ENCODE measurements at regions not wholly inside any gene's neighbourhood (a gene's known extent, or its start where the extent isn't known, plus 50 kb on each side); places are given as distances from the start of the nearest gene placed in this dataset.
A peak's percentile ranks its signal among the peaks of the same experiment; 100 is the strongest.
"Not testable (repeated sequence)": the region's sequence is repeated elsewhere in the genome, so short reads cannot be mapped to it uniquely, and the experiment has no call there.

DNA sequence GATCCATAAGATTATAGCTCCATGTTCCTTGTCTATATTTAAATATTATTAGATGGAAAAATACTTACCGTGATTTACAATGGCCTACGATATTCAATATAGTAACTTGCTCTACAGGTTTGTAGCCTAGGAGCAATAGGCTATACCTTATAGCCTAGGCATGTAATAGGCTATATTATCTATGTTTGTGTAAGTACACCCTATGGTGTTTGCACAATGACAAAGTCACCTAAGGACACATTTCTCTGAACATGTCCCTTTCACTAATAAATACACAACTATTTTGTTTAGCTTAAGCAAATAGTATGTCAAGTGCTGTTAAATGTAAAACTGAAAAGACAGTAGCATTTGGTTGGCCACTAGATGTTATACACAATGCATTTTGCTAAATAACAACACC is 248.9 kb upstream of the ADGRL4 start:
- no peak for DNase-seq

DNA sequence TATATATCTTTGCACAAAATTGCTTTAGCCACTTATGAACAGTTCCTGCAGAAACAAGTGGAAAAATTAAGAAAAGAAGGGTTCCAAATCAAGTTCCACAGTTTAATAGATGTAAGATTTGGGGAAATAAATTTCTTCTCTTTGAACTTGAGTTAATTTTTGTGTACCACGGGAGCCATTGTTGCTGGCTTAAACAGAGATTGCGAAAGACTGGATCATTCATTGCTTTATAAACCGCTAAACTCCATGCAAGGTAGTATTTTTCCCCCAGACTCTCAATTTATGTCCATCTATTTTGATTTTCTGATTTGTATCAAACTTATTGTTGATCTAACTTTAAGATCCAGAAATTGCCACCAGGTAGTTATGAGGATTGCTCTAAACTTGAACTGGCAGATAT is 246.1 kb upstream of the ADGRL4 start:
- no peak for DNase-seq

DNA sequence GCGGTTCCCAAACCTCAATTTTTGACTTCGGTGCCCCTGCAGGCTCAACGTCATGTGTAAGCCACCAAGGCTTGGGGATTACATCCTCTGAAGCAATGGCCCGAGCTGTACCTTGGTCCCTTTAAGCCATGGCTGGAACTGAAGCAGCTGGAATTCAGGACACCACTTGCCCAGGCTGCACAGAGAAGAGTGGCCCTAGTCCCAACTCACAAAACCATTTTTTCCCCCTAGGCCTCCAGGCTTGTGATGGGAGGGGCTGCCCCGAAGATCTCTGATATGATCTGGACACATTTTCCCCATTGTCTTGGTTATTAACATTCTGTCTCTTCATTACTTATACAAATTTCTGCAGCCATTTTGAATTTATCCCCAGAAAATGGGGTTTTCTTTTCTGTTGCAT is 233.3 kb upstream of the ADGRL4 start:
- no peak for DNase-seq

GRCh38 chr1:79235301-79236002 is 228.9 kb upstream of the ADGRL4 start:
- peak; percentile 28 for DNase-seq

GRCh38 chr1:79232818-79233217 is 226.3 kb upstream of the ADGRL4 start:
- DNase-seq, result no peak

DNA sequence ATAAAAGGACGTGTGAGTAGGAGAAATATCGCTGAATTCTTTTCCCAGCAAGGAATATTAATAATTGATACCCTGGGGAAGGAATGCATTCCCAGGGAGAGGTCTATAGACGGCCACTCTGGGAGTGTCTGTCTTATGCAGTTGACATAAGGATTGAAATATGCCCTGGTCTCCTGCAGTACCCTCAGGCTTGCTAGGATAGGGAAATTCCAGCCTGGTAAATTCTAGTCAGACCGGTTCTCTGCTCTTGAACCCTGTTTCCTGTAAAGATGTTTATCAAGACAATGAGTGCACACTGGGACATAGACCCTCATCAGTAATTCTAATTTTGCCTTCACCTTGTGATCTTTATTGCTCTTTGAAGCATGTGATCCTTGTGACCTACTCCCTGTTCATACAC is 224.2 kb upstream of the ADGRL4 start:
- not testable (repeated sequence) for DNase-seq

DNA sequence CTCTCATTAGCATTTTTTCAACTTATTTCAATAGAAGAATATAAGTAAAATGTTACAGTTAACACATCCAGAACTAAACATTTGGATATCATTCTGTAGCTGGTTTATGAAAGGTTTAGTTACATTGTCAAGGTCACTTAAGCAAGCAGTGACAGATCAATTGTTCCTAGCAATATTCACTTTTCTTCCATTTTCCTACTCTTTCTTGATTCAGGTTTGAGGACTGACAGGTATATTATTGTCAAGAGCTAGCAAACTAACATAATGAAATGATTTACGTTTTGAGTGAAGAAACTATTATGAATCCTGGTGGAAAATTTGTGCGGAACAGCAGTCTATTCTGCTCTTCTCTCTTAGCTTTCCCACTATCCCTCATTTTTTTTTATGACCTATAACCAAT is 220.4 kb upstream of the ADGRL4 start:
- no peak for DNase-seq

DNA sequence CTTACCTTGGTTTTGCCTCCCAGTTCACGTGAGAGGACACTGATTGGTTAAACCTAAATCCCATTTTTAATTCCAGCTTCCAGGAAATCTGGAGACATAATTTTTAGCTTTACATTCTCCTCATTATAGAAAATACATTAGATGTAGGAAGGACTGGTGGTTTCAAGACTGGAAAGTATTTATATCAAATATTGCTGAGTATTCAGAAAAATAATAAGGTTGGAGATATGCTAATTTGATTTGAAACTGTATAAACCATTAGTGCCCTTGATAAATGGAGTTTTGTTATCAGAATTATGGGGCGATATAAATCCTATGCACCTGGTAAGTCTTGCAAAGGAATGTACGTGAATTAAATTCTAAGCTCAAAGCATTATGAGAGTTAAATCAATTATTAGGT is 218.0 kb upstream of the ADGRL4 start:
- DNase-seq, result no peak

DNA sequence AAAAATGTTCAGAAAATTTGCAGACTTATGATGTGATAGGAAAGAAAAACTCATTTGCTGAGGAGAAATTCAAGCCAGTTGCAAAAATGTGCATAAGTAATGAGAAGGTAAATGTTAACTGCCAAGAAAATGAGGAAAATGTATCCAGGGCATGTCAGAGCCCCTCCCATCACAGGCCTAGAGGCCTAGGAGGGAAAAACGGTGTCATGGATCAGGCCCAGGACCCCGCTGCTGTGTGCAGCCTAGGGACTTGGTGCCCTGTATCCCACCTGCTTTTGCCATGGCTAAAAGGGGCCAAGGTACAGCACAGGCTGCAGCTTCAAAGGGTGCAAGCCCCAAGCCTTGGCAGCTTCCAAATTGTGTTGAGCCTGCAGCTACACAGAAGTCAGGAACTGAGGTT is 214.0 kb upstream of the ADGRL4 start:
- DNase-seq, result no peak

- no peak for DNase-seq
These were observed 208.8 kb upstream of the ADGRL4 start for GRCh38 chr1:79215311-79215710.

GRCh38 chr1:79207786-79208185 is 201.3 kb upstream of the ADGRL4 start:
- DNase-seq, result no peak

DNA sequence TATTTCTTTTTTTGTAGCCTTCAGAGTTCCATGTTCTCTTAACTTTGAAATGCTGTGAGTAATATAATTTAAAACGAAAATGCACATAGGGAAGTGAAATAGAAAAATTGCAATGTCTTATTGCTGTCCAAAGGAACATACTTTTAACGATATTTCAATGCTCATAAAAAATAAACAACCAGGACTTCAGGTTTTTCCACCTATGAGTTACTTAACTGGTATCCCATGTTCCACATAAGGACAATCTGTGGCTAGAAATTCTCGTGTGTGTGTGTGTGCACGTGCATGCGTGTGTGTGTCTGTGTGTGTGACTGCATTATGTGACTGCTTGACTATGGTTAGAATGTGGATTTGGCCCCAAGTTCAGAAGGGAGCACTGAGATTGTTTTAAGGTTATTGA is 200.8 kb upstream of the ADGRL4 start:
- no peak for DNase-seq

- DNase-seq, result no peak
These were observed 198.4 kb upstream of the ADGRL4 start for GRCh38 chr1:79204779-79205479.

DNA sequence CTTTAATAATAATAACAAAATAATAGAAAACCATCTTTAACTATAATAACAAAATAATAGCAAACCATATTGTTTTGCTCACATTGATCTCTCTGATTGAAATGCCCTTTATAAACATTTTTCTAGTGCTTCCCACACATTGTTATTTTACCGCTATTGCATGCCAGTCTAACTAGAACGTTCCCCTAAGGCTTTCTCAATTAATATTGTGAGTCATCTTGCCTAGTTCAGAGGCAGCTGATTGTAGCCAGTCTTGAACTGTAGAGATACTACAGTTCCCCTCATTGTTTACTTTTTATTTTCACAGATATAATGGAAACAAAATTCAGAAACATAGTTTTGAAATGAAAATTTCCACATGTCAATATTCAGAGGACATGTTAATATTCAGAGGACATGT is 192.3 kb upstream of the ADGRL4 start:
- DNase-seq, result peak; percentile 49

DNA sequence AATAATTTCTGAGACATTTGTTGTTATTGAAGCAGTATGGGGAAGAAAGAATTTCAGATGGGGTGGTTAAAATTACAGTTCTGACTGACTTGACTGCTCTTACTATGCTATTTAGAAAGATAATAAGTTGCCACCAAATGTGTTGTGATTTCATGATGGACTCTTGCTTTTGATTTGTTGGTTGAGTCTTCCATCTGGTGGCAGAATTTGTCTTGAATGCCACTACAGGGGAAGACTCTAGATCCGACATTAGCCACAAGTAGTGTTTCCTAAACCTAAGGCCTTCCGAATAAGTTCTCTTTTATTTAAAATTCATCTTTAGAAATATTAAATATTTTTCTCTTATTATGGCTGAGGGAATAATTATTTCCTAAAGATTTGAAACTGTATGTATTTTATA is 190.9 kb upstream of the ADGRL4 start:
- DNase-seq, result peak; percentile 63

DNA sequence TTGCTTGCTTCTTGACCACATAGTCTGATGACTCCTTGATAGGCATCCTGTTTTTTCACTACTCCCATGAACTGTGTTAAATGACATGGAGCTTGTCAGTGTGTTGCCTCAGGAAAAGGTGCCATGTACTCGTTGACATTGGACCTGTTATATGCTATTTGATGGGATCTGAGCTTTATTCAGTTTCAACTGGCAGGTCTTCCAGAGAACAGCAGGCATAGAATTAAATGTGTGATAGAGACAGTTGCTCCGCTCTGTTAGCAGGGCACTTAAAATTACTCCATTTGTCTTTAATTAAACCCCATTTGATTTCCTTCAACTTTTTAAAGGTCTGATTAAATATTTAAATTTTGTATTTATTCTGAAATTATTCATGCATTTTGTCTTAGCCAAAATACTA is 189.7 kb upstream of the ADGRL4 start:
- DNase-seq, result no peak

- DNase-seq, result peak; percentile 22
These were observed 186.9 kb upstream of the ADGRL4 start for GRCh38 chr1:79193211-79194079.

GRCh38 chr1:79190074-79190473 is 183.5 kb upstream of the ADGRL4 start:
- DNase-seq, result peak; percentile 2

GRCh38 chr1:79188337-79188736 is 181.8 kb upstream of the ADGRL4 start:
- DNase-seq, result peak; percentile 55

DNA sequence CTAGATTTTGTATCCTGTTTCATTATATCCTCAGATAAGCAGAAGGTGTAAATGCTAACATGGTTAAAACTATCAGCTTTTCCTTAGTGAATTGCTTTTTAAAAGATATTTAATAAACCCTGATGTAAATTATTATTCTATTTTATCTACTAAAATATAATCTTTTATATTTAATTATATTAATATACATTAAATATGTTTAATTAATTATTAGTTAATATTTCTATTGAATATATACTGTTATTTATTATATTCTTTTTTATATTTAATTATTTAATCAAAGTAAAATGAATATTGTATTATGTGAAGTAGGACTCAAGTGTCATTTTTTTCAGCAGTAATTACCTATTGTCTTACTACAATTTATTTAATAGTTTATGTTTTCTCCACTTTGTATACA is 179.7 kb upstream of the ADGRL4 start:
- no peak for DNase-seq

DNA sequence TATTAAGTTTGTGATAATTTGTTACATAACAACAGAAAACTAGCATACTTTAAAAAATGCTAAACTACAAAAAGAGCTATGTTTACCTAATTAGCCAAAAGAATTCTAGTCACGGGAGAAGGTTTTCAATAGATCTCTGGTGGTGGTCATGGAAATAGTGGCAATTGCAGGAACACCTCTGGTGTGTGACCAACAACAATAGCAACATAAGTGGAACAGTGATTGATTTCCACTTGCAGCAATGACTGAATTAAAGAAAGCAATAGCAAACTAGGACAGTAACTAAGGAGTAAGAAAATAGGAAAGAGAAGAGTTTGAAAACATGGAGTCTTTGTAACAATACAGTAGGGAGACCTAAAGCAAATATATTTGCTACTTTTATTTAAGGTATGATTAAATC is 171.3 kb upstream of the ADGRL4 start:
- no peak for DNase-seq

- peak; percentile 63 for DNase-seq
These were observed 154.5 kb upstream of the ADGRL4 start for GRCh38 chr1:79161077-79161476.

GRCh38 chr1:79155991-79156390 is 149.5 kb upstream of the ADGRL4 start:
- no peak for DNase-seq
